ENCODE measurements at regions not wholly inside any gene's neighbourhood (a gene's known extent, or its start where the extent isn't known, plus 50 kb on each side); places are given as distances from the start of the nearest gene placed in this dataset.
"Not testable (repeated sequence)": the region's sequence is repeated elsewhere in the genome, so short reads cannot be mapped to it uniquely, and the experiment has no call there.

DNA sequence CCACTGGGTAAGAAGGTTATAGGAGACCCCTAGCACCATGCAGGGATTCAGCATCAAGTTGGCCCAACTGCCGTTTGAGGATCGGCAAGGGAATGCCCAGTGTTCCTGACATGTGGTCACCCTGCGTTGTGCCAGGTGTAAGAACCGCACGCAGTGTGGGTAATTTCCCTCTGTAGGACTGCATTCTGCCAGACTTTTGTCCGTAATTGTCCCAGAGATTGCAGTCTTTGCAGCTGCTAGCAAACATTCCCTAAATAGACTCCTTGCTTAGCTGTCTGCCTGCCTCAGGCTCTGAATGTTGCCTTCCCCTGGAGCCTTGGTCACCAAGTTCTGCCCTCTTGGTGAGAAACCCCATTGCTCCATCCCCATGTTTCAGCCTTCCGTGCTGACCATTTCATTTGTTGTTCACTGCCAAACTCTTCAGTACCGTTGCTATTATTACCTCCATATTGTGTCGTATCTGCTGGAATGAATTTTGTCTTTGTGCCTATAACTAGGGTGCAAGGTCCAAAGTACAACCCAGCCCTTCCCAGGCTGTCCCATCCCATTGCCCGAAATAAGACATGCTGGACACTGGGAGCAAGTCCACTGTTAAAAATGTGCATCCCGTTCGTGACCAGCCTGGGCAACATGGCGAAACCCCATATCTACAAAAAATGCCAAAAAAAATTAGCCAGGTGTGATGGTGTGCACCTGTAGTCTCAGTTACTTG, 53.8 kb upstream of the USP9X start:
- in situ Hi-C loops (cut with MboI; ENCODE audit: low sequenced_read_pairs), result no loop called here

DNA sequence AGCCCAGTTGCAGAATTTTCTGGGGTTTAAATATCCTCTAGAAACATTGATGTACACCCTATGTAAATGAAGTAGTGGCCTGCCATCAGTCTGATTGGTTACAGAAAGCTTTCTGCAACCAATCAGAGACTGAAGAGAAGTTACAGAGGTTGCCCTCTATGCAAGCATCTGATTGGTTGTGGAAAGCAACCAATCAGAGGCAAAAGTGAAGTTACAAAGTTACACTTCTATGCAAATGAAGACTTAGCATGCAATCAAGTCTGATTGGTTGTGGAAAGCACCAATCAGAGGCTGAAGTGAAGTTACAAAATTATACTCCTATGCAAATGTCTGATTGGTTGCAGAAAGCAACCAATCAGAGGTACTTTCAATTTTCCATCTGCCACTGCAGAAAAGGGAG, 51.9 kb upstream of the USP9X start:
- in situ Hi-C loops (cut with MboI; ENCODE audit: low sequenced_read_pairs), result no loop called here

DNA sequence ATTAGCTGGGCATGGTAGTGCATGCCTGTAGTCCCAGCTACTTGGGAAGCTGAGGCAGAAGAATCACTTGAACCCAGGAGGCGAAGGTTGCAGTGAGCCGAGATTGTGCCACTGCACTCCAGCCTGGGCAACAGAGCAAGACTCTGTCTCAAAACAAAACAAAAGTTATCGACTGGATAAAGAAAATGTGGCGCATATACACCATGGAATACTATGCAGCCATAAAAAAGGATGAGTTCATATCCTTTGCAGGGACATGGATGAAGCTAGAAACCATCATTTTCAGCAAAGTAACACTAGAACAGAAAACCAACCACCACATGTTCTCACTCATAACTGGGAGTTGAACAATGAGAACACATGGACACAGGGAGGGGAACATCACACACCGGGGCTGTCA, 50.3 kb upstream of the USP9X start:
- in situ Hi-C loops (cut with MboI; ENCODE audit: low sequenced_read_pairs), result not testable (repeated sequence)
